ENCODE measurements at regions not wholly inside any gene's neighbourhood (a gene's known extent, or its start where the extent isn't known, plus 50 kb on each side); places are given as distances from the start of the nearest gene placed in this dataset.

GRCh38 chr14:46417066-46417465 lies 234.5 kb downstream of the RPL10L start:
- BruUV-seq (replicated peaks): no TSS peak
- DNase-seq (ENCODE audit: low read depth, low spot score) (no peak), FAIRE-seq (no peak)
- ChIA-PET CTCF (no interaction called here), POLR2A (no interaction called here)
- Histone ChIP-seq H3K4me3 (replicated peaks in 1 of 3; ENCODE audit: insufficient read depth in 1 of 3, low read depth in 1 of 3, low read length in 3 of 3) (no peak overlapping the region), H3K36me3 (ENCODE audit: control insufficient read depth in 2 of 2, extremely low read depth in 1 of 2, insufficient read depth in 2 of 2, low read length in 2 of 2) (no peaks in the 10 kb centered on the region), H3K9me3 (replicated peaks; ENCODE audit: control insufficient read depth, insufficient read depth, low read length) (no peaks in the 10 kb centered on the region), H4K20me1 (replicated peaks; ENCODE audit: control insufficient read depth, extremely low read depth, insufficient read depth, low read length) (no peaks in the 10 kb centered on the region), H3K4me2 (ENCODE audit: insufficient read depth, low read length) (no peak overlapping the region), H3K9me1 (replicated peaks; ENCODE audit: control insufficient read depth, extremely low read depth, insufficient read depth, low read length) (no peaks in the 10 kb centered on the region), H3K9ac (replicated peaks; ENCODE audit: extremely low read depth, insufficient read depth, low read length) (no peak overlapping the region), H3K4me1 (ENCODE audit: control insufficient read depth, extremely low read depth, insufficient read depth, low read length) (no peaks in the 10 kb centered on the region), H3K27me3 (ENCODE audit: control insufficient read depth in 2 of 2, insufficient read depth in 2 of 2, low read length in 2 of 2) (no peaks in the 10 kb centered on the region), H2AFZ (ENCODE audit: low read depth, low read length) (no peak overlapping the region), H3K27ac (ENCODE audit: insufficient read depth, low read depth, low read length) (no peak overlapping the region), H3K79me2 (ENCODE audit: control insufficient read depth, insufficient read depth, low read length) (no peaks in the 10 kb centered on the region)
- no peak for TF ChIP-seq JUN (IDR thresholded peaks at IDR 0.05; ENCODE audit: borderline replicate concordance, insufficient read depth, insufficient read length, low read depth)
- TF ChIP-seq MAX (IDR thresholded peaks at IDR 0.05; ENCODE audit: insufficient read depth, insufficient read length): no peak
- no peak for TF ChIP-seq MYC (IDR thresholded peaks at IDR 0.05; ENCODE audit: low read depth, low read length)
- TF ChIP-seq EZH2 (IDR thresholded peaks at IDR 0.05; ENCODE audit: borderline replicate concordance, low read depth, low read length, severe bottlenecking): no peak
- no peak for TF ChIP-seq GATA2 (IDR thresholded peaks at IDR 0.05; ENCODE audit: insufficient read depth, insufficient read length, low read depth, low read length)
- no peak for TF ChIP-seq POLR2AphosphoS5 (IDR thresholded peaks at IDR 0.05; ENCODE audit: insufficient read depth, low read depth, low read length)
- no peak for TF ChIP-seq POLR2A (IDR thresholded peaks at IDR 0.05; ENCODE audit: low read depth, low read length)
- TF ChIP-seq CTCF (IDR thresholded peaks at IDR 0.05; ENCODE audit: extremely low read depth in 1 of 2, insufficient read depth in 1 of 2, low read depth in 1 of 2, low read length in 2 of 2): no peak
- no peak for TF ChIP-seq FOS (IDR thresholded peaks at IDR 0.05; ENCODE audit: borderline replicate concordance, insufficient read depth, low read length)
- intact Hi-C loops (cut with micrococcal nuclease) (no loop called here), dilution Hi-C loops (cut with MboI; ENCODE audit: extremely low pct_ligation_motif_present, low sequenced_read_pairs) (no loop called here)
